Peyer's patch (tissue), 4 donors: ENCODE measurements at regions not wholly inside any gene's neighbourhood (a gene's known extent, or its start where the extent isn't known, plus 50 kb on each side); places are given as distances from the start of the nearest gene placed in this dataset.

Experiments
- DNase-seq, 3 donors: peaks; one replicate each; pipeline ENCODE4 v3.0.0-alpha.2; 2017 to 2019
- H3K27ac ChIP-seq, 4 donors: fragments of 200-600 bp; sonication (generic); one replicate each; pipeline ENCODE4 v1.5.1; 2016 to 2019
- H3K27me3 ChIP-seq, 2 donors: fragments of 200-600 bp; sonication (generic); one replicate each; pipeline ENCODE4 v1.5.1; 2019
- H3K36me3 ChIP-seq, 3 donors: fragments of 200-600 bp; sonication (generic); one replicate each; pipeline ENCODE4 v1.5.1; 2016 to 2019
- H3K4me1 ChIP-seq, 4 donors: fragments of 200-600 bp; sonication (generic); one replicate each; pipeline ENCODE4 v1.5.1; 2016 to 2019
- H3K4me3 ChIP-seq, 4 donors: fragments of 200-600 bp; sonication (generic); 1 replicate in 3 of 4; 2 replicates in 1 of 4; pipeline ENCODE4 v1.5.1; 2016 to 2019; ENCODE audit warnings: mild to moderate bottlenecking in 1 of 4
- H3K9me3 ChIP-seq, 4 donors: fragments of 200-600 bp; sonication (generic); one replicate each; pipeline ENCODE4 v1.5.1; 2016 to 2019; ENCODE audit warnings: mild to moderate bottlenecking in 1 of 4
- POLR2A ChIP-seq, 2 donors: fragments of 450-650 bp; IDR thresholded peaks; one replicate each; pipeline ENCODE4 v1.5.1; 2017; ENCODE audit warnings: antibody characterized with exemption in 2 of 2, mild to moderate bottlenecking in 2 of 2, moderate library complexity in 2 of 2
- TF ChIP-seq, protein P1 (sequence below), 6 experiments: fragments of 450-650 bp in 4 of 6; fragments of 200-600 bp in 2 of 6; sonication (generic) in 1 of 6; IDR thresholded peaks; one replicate each; pipeline ENCODE4 v1.5.1; 2017 to 2019; ENCODE audit warnings: antibody characterized with exemption in 6 of 6, mild to moderate bottlenecking in 3 of 6, moderate library complexity in 1 of 6

DNA sequence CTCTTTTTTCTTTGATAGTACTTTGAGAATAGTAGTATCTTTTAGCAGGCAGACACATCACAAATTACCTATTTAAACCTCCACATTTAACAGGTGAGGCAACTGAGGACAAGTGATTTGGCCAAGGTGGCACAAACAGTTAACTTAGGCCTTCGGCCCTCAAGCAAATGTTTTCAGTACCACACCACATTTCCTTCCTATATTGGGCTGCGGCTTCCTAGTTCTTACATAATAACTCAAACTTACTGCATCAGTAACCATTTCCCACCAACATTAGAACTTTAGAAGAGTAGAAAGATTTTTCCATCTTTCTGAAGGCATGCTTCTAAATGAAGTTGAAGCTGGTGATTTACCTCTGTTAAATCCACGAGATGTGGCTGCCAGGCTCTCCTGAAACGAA, 63.2 kb upstream of the SLC4A4 start:
- H3K4me1 ChIP-seq: no peaks in the 10 kb centered on the region
- H3K27me3 ChIP-seq: no peaks in the 10 kb centered on the region
- H3K9me3 ChIP-seq: no peaks in the 10 kb centered on the region
- no peak overlapping the region for H3K4me3 ChIP-seq
- TF ChIP-seq, protein P1, sequence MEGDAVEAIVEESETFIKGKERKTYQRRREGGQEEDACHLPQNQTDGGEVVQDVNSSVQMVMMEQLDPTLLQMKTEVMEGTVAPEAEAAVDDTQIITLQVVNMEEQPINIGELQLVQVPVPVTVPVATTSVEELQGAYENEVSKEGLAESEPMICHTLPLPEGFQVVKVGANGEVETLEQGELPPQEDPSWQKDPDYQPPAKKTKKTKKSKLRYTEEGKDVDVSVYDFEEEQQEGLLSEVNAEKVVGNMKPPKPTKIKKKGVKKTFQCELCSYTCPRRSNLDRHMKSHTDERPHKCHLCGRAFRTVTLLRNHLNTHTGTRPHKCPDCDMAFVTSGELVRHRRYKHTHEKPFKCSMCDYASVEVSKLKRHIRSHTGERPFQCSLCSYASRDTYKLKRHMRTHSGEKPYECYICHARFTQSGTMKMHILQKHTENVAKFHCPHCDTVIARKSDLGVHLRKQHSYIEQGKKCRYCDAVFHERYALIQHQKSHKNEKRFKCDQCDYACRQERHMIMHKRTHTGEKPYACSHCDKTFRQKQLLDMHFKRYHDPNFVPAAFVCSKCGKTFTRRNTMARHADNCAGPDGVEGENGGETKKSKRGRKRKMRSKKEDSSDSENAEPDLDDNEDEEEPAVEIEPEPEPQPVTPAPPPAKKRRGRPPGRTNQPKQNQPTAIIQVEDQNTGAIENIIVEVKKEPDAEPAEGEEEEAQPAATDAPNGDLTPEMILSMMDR (IDR thresholded peaks at IDR 0.05): no peak
- no peak for DNase-seq
- H3K36me3 ChIP-seq: no peaks in the 10 kb centered on the region
- no peak overlapping the region for H3K27ac ChIP-seq

DNA sequence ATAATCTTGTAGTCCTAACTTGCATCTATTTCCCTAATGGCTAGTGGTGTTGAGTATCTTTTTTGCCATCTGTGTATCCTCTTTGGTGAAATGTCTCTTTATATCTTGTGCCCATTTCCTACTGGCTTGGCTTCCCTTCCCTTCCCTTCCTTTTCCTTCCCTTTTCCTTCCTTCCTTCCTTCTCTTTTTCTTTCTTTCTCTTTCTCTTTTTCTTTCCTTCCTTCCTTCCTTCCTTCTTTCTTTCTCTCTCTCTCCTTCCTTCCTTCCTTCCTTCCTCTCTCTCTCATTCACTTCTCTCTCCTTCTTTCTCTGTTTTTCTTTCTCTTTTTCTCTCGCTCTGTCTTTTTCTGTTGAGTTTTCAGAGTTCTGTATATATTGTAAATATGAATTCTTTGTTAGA, 61.5 kb upstream of the SLC4A4 start:
- Histone ChIP-seq H3K27me3 (no peaks in the 10 kb centered on the region), H3K9me3 (no peaks in the 10 kb centered on the region), H3K36me3 (no peaks in the 10 kb centered on the region), H3K4me1 (no peaks in the 10 kb centered on the region), H3K4me3 (no peak overlapping the region), H3K27ac (no peak overlapping the region)
- no peak for TF ChIP-seq POLR2A (IDR thresholded peaks at IDR 0.05)
- TF ChIP-seq, protein P1 (IDR thresholded peaks at IDR 0.05): no peak
- no peak for DNase-seq

DNA sequence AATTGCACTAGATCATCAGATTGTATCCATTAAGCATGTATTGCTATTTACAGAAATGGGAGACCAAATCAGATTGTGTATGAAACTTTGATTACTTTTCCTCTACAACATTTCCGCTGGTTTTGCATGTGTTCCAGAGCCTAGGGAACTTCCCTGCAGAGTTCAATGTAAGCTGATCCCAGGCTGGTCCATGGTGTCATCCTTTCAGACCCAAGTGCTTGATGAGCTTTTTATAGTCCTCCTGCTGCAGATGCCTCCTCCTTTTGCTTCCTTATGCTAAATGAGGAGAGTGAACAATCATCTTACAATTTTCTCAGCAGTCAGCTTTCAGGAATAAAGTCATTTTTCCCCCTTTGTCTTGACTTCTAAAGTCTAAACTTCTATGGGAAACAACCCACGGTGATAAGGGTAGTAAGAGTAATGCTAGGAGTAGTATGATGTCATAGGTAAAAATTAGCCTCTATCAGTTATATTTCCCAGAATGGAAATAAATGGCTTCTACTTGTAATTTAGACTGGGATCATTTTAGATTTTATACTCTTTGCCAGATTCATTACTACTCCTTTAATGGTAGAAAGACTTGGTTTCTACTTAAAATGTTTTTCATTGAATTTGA, 55.1 kb upstream of the SLC4A4 start:
- Histone ChIP-seq H3K4me3 (no peak overlapping the region), H3K9me3 (no peaks in the 10 kb centered on the region), H3K27ac (no peak overlapping the region), H3K4me1 (no peaks in the 10 kb centered on the region), H3K27me3 (no peaks in the 10 kb centered on the region), H3K36me3 (no peaks in the 10 kb centered on the region)
- DNase-seq: no peak
- no peak for TF ChIP-seq POLR2A (IDR thresholded peaks at IDR 0.05)
- TF ChIP-seq, protein P1 (IDR thresholded peaks at IDR 0.05): no peak

DNA sequence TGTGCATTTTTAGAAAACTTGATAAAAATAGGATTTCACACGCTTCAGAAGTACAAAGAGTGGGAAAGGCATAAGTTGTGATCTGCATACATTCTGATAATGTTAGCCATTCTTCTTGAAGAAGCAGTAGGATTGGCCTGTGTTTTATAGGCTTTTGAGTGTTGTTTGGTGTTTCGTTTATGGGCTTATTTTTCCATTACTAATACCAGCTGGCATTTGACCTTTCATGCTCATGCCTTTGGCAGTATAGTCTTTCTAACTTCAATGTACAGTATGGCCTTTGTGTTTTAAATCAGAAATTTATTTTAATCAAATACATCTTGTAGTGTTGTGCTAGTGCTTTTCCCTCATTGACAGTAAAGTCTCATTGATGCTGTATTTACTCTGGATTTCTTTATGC, 51.5 kb upstream of the SLC4A4 start:
- H3K27ac ChIP-seq: no peak overlapping the region
- no peaks in the 10 kb centered on the region for H3K9me3 ChIP-seq
- DNase-seq: no peak
- TF ChIP-seq, protein P1 (IDR thresholded peaks at IDR 0.05): no peak
- TF ChIP-seq POLR2A (IDR thresholded peaks at IDR 0.05): no peak
- no peaks in the 10 kb centered on the region for H3K27me3 ChIP-seq
- H3K36me3 ChIP-seq: no peaks in the 10 kb centered on the region
- H3K4me3 ChIP-seq: no peak overlapping the region
- H3K4me1 ChIP-seq: no peaks in the 10 kb centered on the region

DNA sequence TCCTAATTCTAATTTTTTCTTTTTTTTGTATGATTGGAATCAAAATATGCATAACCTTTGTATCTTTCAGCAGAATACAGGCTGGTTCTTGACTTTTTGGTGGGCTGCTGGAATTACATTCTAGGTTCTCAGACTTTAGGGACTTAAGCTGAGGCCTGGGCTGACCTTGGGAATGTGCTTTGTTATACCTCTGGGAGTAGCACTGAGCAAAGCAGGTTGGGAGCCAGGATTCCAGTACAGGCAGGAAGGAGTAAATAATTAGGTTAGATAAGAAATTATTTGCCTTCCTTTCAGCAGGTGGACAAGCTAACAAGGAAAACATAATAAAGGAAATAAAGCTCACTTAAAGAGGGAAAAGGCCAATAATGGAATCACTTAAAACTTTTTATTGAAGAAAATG, 49.9 kb upstream of the SLC4A4 start:
- H3K36me3 ChIP-seq: no peaks in the 10 kb centered on the region
- no peak overlapping the region for H3K4me3 ChIP-seq
- H3K27ac ChIP-seq: no peak overlapping the region
- no peaks in the 10 kb centered on the region for H3K27me3 ChIP-seq
- H3K4me1 ChIP-seq: no peaks in the 10 kb centered on the region
- TF ChIP-seq, protein P1 (IDR thresholded peaks at IDR 0.05): no peak
- no peak for TF ChIP-seq POLR2A (IDR thresholded peaks at IDR 0.05)
- H3K9me3 ChIP-seq: no peaks in the 10 kb centered on the region
- no peak for DNase-seq
